ENCODE measurements at regions not wholly inside any gene's neighbourhood (a gene's known extent, or its start where the extent isn't known, plus 50 kb on each side); places are given as distances from the start of the nearest gene placed in this dataset.

DNA sequence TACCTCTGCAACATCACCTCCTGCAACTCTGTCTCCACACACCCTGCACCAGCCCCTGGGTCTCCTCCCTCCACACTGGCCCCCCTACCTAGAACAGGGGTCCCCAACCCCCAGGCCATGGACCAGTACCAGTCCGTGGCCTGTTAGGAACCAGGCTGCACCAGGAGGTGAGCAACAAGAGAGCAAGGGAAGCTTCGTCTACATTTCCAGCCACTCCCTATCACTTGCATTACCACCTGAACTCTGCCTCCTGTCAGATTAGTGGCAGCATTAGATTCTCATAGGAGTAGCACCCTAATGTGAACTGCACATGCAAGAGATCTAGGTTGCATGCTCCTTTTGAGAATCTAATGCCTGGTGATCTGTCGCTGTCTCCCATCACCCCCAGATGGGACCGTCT, 108.8 kb upstream of the WDR11 start:
- no peak overlapping the region for H3K4me2 ChIP-seq (ENCODE audit: low read length)
- H3K36me3 ChIP-seq (ENCODE audit: insufficient read depth, low read length), result no peaks in the 10 kb centered on the region
- no peaks in the 10 kb centered on the region for H3K9me2 ChIP-seq (ENCODE audit: insufficient read depth, low read length)
- BruUV-seq (replicated peaks), result no TSS peak
- no peaks in the 10 kb centered on the region for H4K20me1 ChIP-seq (ENCODE audit: insufficient read depth, low read length)
- no peaks in the 10 kb centered on the region for H3K4me1 ChIP-seq (ENCODE audit: insufficient read depth, low read length, poor library complexity, severe bottlenecking)
- TF ChIP-seq, protein P1, sequence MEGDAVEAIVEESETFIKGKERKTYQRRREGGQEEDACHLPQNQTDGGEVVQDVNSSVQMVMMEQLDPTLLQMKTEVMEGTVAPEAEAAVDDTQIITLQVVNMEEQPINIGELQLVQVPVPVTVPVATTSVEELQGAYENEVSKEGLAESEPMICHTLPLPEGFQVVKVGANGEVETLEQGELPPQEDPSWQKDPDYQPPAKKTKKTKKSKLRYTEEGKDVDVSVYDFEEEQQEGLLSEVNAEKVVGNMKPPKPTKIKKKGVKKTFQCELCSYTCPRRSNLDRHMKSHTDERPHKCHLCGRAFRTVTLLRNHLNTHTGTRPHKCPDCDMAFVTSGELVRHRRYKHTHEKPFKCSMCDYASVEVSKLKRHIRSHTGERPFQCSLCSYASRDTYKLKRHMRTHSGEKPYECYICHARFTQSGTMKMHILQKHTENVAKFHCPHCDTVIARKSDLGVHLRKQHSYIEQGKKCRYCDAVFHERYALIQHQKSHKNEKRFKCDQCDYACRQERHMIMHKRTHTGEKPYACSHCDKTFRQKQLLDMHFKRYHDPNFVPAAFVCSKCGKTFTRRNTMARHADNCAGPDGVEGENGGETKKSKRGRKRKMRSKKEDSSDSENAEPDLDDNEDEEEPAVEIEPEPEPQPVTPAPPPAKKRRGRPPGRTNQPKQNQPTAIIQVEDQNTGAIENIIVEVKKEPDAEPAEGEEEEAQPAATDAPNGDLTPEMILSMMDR (conservative IDR thresholded peaks at IDR 0.05; ENCODE audit: low read length), result no peak
- no peak for TF ChIP-seq EZH2phosphoT487 (IDR thresholded peaks at IDR 0.05; ENCODE audit: borderline replicate concordance, low read depth, low read length)
- no peak overlapping the region for H3K4me3 ChIP-seq (ENCODE audit: low read depth, low read length, poor library complexity, severe bottlenecking)
- CTCF ChIA-PET (ENCODE audit: unreplicated experiment), result no interaction called here
- no peaks in the 10 kb centered on the region for H3K79me2 ChIP-seq (ENCODE audit: insufficient read depth, low read depth, low read length)
- intact Hi-C loops (cut with micrococcal nuclease; ENCODE audit: unreplicated experiment), result no loop called here
- H3K27ac ChIP-seq (ENCODE audit: low read depth, low read length, poor library complexity, severe bottlenecking), result no peak overlapping the region
- H3K9me3 ChIP-seq (ENCODE audit: low read length), result no peaks in the 10 kb centered on the region
- no peak overlapping the region for H2AFZ ChIP-seq (ENCODE audit: low read length)
- POLR2A ChIA-PET, result interaction anchor here (0.6 kb wide), 1 partner anchor 1060 kb away, joined by 3 read pairs; no protein-coding TSS in a partner anchor
- DNase-seq (ENCODE audit: low spot score), result no peak

DNA sequence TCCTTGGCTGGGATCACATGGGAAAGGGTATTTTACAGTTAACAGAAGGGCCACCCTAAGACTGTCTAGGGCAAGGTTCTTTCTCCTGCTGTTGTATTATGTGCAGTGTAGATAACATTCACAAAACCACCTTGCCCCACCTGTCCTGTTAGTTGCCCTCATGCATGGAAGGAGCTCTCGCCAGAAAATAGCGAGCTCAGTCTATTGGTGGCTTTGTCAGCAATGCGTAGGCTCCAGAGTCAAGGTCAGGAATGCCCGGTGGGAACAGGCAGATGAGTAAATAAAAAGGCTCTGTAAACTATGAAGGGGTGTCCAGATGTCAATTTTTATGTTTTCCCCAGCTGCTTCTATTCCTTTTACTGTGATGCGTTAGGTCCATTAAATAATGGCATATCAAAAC, 107.1 kb upstream of the WDR11 start:
- H2AFZ ChIP-seq (ENCODE audit: low read length), result no peak overlapping the region
- no peaks in the 10 kb centered on the region for H3K36me3 ChIP-seq (ENCODE audit: insufficient read depth, low read length)
- no peak overlapping the region for H3K27ac ChIP-seq (ENCODE audit: low read depth, low read length, poor library complexity, severe bottlenecking)
- CTCF ChIA-PET (ENCODE audit: unreplicated experiment), result no interaction called here
- H4K20me1 ChIP-seq (ENCODE audit: insufficient read depth, low read length), result no peaks in the 10 kb centered on the region
- no peak overlapping the region for H3K4me3 ChIP-seq (ENCODE audit: low read depth, low read length, poor library complexity, severe bottlenecking)
- TF ChIP-seq EZH2phosphoT487 (IDR thresholded peaks at IDR 0.05; ENCODE audit: borderline replicate concordance, low read depth, low read length), result no peak
- TF ChIP-seq, protein P1 (conservative IDR thresholded peaks at IDR 0.05; ENCODE audit: low read length), result no peak
- POLR2A ChIA-PET, result no interaction called here
- no peaks in the 10 kb centered on the region for H3K79me2 ChIP-seq (ENCODE audit: insufficient read depth, low read depth, low read length)
- no peaks in the 10 kb centered on the region for H3K9me2 ChIP-seq (ENCODE audit: insufficient read depth, low read length)
- no peaks in the 10 kb centered on the region for H3K9me3 ChIP-seq (ENCODE audit: low read length)
- BruUV-seq (replicated peaks), result no TSS peak
- intact Hi-C loops (cut with micrococcal nuclease; ENCODE audit: unreplicated experiment), result no loop called here
- no peak overlapping the region for H3K4me2 ChIP-seq (ENCODE audit: low read length)
- H3K4me1 ChIP-seq (ENCODE audit: insufficient read depth, low read length, poor library complexity, severe bottlenecking), result no peaks in the 10 kb centered on the region
- no peak for DNase-seq (ENCODE audit: low spot score)

DNA sequence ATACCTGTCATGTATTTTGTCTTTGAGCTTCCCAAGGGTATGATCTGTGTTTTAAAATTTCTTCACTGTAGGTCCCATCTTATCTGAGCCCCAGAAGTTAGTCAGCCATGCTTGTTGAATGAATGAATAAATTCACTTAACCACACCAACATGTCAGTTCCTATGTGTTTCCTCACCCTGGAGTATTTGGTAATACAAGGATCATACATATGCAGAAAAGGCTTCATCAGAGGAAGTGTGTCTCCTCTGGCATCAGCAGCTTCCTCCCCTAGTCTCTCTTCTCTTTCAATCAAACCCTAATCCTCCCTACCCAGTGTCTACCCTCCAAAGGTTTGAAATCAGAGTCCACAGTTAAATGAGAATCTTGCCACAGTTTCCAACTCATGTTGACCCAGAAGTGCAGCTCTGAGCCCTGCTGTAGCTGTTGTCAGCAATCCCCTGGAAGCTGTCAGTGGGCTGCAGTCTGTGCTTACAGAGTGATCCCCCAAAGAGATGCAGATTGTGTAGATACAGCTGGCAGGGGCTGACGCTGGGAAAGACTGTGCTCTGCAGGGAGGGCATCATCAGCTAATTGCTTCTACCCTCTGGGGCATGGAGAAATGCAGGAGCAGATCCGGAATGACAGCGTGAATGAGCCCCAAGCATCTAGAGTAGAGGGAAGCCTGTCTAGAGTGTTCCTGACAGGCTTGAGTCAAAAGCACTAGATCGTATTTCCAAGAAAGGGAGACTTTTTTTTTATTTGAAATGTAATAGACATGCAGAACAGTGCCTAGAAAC, 105.0 kb upstream of the WDR11 start:
- ChIA-PET CTCF (ENCODE audit: unreplicated experiment) (no interaction called here), POLR2A (no interaction called here)
- H3K9me2 ChIP-seq (ENCODE audit: insufficient read depth, low read length), result no peaks in the 10 kb centered on the region
- DNase-seq (ENCODE audit: low spot score), result no peak
- H3K27ac ChIP-seq (ENCODE audit: low read depth, low read length, poor library complexity, severe bottlenecking), result no peak overlapping the region
- no peaks in the 10 kb centered on the region for H4K20me1 ChIP-seq (ENCODE audit: insufficient read depth, low read length)
- intact Hi-C loops (cut with micrococcal nuclease; ENCODE audit: unreplicated experiment), result no loop called here
- H3K4me1 ChIP-seq (ENCODE audit: insufficient read depth, low read length, poor library complexity, severe bottlenecking), result no peaks in the 10 kb centered on the region
- H3K4me3 ChIP-seq (ENCODE audit: low read depth, low read length, poor library complexity, severe bottlenecking), result no peak overlapping the region
- no TSS peak for BruUV-seq (replicated peaks)
- no peak overlapping the region for H2AFZ ChIP-seq (ENCODE audit: low read length)
- H3K9me3 ChIP-seq (ENCODE audit: low read length), result no peaks in the 10 kb centered on the region
- H3K79me2 ChIP-seq (ENCODE audit: insufficient read depth, low read depth, low read length), result no peaks in the 10 kb centered on the region
- H3K36me3 ChIP-seq (ENCODE audit: insufficient read depth, low read length), result no peaks in the 10 kb centered on the region
- TF ChIP-seq, protein P1 (conservative IDR thresholded peaks at IDR 0.05; ENCODE audit: low read length), result no peak
- TF ChIP-seq EZH2phosphoT487 (IDR thresholded peaks at IDR 0.05; ENCODE audit: borderline replicate concordance, low read depth, low read length), result no peak
- no peak overlapping the region for H3K4me2 ChIP-seq (ENCODE audit: low read length)

All from OCI-LY7 (cell line).